HG03135 (cell line): ENCODE measurements at regions not wholly inside any gene's neighbourhood (a gene's known extent, or its start where the extent isn't known, plus 50 kb on each side); places are given as distances from the start of the nearest gene placed in this dataset.

ENCODE experiments used
- ATAC-seq: cut with Tn5 transposase; IDR thresholded peaks from one replicate; pipeline ENCODE4 v1.9.1; 2021; ENCODE audit warnings: mild to moderate bottlenecking, moderate library complexity; ENCODE audit not compliant: unreplicated experiment

- ATAC-seq = no peak
Observed at GRCh38 chr5:64110222-64110621, 55.4 kb upstream of the RNF180 start.

DNA sequence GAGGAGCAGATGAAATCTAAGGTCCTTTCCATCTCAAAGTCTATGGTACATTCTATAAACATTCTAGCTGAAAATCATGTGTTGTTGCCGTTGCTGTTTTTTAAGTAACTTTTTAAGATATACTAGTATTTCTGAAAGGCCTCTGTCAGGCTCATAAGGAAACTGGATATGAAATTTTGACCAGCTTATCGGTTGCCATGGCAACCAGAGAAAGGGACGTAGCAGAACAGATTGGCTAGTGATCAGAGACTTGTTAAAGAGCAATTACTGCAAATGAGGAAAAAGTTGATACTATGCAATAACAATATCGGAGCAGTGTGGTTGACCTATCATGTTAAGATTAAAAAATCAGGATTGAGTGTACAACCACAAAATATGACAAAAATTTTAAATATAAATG, 57.0 kb upstream of the RNF180 start:
- no peak for ATAC-seq

DNA sequence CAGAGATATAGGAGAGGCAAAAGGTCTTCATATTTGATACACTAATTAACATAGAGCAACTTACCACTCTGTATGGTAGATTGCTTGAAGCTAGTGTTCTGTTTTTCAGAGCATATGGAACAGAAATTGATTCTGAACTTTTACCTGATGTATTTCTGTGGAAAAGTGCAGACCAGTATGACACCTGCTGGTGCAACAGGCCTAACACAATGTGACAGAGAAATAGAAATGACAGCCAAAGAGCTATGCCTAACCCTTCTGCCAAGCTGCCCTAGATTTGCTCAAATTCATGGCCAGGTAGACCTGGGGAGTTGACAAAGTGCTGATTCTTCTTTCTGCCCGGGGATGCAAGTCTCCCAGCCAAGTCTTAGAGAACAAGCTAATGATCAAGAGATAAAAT, 65.4 kb upstream of the RNF180 start:
- no peak for ATAC-seq

GRCh38 chr5:64096771-64097170, 68.9 kb upstream of the RNF180 start:
- no peak for ATAC-seq

GRCh38 chr5:64077589-64077988, 88.1 kb upstream of the RNF180 start:
- ATAC-seq = no peak

DNA sequence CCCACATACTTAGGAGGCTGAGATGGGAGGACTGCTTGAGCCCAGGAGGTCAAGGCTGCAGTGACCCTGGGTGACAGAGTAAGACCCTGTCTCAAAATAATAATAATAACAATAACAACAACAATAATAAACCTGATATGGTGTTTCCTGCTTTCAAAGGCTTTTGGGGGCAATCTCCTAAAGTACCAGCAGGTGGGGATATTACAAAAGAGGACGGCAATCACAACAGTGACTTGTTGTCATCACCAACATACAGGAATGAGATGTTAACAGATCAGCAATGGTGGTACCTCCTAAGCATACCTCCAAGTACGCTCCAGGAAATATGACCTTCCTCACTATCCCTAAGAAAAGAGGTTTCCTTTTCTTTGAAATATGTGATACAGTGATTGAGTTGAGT, 91.1 kb upstream of the RNF180 start:
- peak; percentile 76 for ATAC-seq

DNA sequence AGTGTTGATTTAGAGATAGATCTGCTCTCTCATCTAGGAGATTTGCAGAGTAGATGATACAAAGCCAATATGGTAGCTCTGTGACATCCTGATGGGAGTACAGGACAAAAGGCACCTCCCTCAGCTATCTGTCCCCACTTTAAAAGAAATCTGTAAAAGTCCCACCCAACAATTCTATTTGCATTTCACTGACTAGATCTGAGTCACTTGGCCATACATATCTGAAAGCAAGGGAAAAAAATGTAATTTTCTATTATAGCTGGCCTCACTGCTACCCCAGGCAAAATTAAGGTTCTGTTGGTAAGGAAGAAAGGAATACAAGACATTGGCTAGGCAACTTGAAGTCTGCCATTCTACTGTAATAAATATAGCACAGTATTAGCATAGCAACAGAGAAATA, 96.2 kb upstream of the RNF180 start:
- no peak for ATAC-seq

GRCh38 chr5:64050296-64050695, 88.1 kb upstream of the HTR1A start:
- no peak for ATAC-seq

DNA sequence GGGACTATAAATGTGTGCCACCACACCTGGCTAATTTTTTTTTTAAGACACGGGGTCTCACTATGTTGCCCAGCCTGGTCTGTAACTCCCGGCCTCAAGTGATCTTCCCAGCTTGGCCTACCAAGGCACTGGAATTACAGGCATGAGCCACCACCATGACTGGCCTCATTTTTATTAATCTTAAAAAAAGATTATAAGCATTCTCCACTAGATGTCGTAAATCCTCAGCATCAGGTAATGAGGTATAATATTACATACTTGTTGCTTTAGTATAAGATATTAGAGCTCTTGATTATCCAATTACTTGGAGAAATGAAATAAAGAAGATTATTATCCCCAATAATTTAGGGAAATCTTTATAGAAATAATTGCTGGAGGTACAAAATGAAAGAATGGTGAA, 78.2 kb upstream of the HTR1A start:
- ATAC-seq = no peak

DNA sequence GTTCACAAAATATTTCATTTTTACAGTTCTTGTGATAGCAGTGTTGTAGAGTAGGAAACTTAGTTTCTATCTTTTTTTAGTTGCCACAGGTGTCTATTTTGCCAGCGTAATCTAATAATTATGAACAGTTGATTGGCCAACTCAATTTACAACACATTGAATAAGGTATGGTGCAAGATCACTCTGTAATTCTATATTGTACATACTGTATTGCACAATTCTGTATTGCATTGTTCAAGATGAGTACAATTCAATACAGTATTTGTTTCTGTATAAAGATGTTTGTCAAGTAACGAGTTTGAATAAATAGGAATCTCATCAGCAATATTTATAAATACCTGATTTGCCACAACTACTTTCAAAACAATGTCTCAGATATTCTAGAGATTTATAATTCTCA, 64.2 kb upstream of the HTR1A start:
- no peak for ATAC-seq

GRCh38 chr5:64019746-64020145, 57.5 kb upstream of the HTR1A start:
- no peak for ATAC-seq

GRCh38 chr5:64018966-64019365, 56.7 kb upstream of the HTR1A start:
- no peak for ATAC-seq

DNA sequence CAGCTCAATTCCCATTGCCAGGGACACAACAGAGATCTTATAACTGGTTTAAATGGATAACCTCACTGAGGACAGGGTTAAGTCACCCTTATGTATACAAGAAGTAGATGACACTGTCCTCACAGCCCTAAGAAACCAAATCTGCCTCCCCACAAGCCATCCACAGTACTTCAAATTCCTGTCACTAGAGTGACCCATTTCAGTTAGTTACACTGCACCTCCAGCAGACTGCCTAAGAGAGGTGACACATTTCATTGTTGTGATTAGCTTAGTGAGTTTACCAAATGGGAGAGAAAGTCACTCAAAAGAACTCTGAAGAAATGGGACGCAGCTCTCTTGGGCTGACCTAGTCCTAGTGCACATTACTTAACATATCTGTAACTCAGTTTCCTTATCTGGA, 53.6 kb upstream of the HTR1A start:
- ATAC-seq = no peak
